Sigmoid colon (tissue), 6 donors: ENCODE measurements at regions not wholly inside any gene's neighbourhood (a gene's known extent, or its start where the extent isn't known, plus 50 kb on each side); places are given as distances from the start of the nearest gene placed in this dataset.

Experiments used
- DNase-seq: peaks from one replicate; pipeline ENCODE4 v3.0.0-alpha.2; 2019
- H3K27ac ChIP-seq, 4 donors: fragments of 200-600 bp; sonication (generic); one replicate each; pipeline ENCODE4 v1.5.1; 2016 to 2019; ENCODE audit warnings: mild to moderate bottlenecking in 1 of 4
- H3K27me3 ChIP-seq, 3 donors: fragments of 200-600 bp; sonication (generic); one replicate each; pipeline ENCODE4 v1.5.1; 2019; ENCODE audit warnings: mild to moderate bottlenecking in 1 of 3
- H3K36me3 ChIP-seq, 4 donors: fragments of 200-600 bp; sonication (generic); one replicate each; pipeline ENCODE4 v1.5.1; 2016 to 2019
- H3K4me1 ChIP-seq, 4 donors: fragments of 200-600 bp; sonication (generic); one replicate each; pipeline ENCODE4 v1.5.1; 2017 to 2019
- H3K4me3 ChIP-seq, 4 donors: fragments of 200-600 bp; sonication (generic); one replicate each; pipeline ENCODE4 v1.5.1; 2017 to 2019; ENCODE audit warnings: mild to moderate bottlenecking in 2 of 4, moderate library complexity in 1 of 4
- H3K9me3 ChIP-seq, 4 donors: fragments of 200-600 bp in 3 of 4; sonication (generic) in 3 of 4; one replicate each; pipeline versions ENCODE4 v1.5.1 to v1.6.1; 2013 to 2019
- CTCF ChIP-seq, 4 experiments: fragments of 450-650 bp in 3 of 4; fragments of 200-600 bp in 1 of 4; IDR thresholded peaks; one replicate each; pipeline ENCODE4 v1.5.1; 2016 to 2019; ENCODE audit warnings: antibody characterized with exemption in 4 of 4, mild to moderate bottlenecking in 3 of 4, moderate library complexity in 2 of 4
- EP300 ChIP-seq, 4 donors: sonication (generic); formaldehyde crosslinking; IDR thresholded peaks; one replicate each; pipeline ENCODE4 v1.6.1; 2017; ENCODE audit warnings: antibody characterized with exemption in 4 of 4
- POLR2A ChIP-seq, 2 donors: fragments of 450-650 bp; IDR thresholded peaks; one replicate each; pipeline ENCODE4 v1.6.1; 2016; ENCODE audit warnings: antibody characterized with exemption in 2 of 2, mild to moderate bottlenecking in 2 of 2, moderate library complexity in 2 of 2
- POLR2AphosphoS5 ChIP-seq, 4 donors: sonication (generic); formaldehyde crosslinking; IDR thresholded peaks; one replicate each; pipeline ENCODE4 v1.6.1; 2017; ENCODE audit warnings: antibody characterized with exemption in 4 of 4
- WGBS, 2 donors: extraction: QIAGEN DNeasy Blood & Tissue Kit; methylation state at CpG; one replicate each; pipeline ENCODE4 v1.1.7; 2013; 5-methylcytosine and 5-hydroxymethylcytosine counted together
- intact Hi-C: fragments of 100-400 bp; cut with DNase I; formaldehyde crosslinking; loops from one replicate; pipeline ENCODE4 v1.15.1; 2023
- donor health status: healthy with polysubstance abuse.
- donor health status: healthy.

GRCh38 chr5:56475689-56476486, 242.8 kb upstream of the ANKRD55 start:
- intact Hi-C loops = no loop called here
- Histone ChIP-seq H3K27me3 (no peaks in the 10 kb centered on the region), H3K4me3 (no peak overlapping the region), H3K4me1 (peaks cover 0 to 13% (median 4%) of the 10 kb centered on the region in 4 donors), H3K27ac (no peak overlapping the region), H3K36me3 (no peaks in the 10 kb centered on the region), H3K9me3 (no peaks in the 10 kb centered on the region)
- 70 to 75% methylated on average over 4 of the region's 4 CpGs for WGBS, 2 donors
- TF ChIP-seq POLR2A (IDR thresholded peaks at IDR 0.05) (no peak), EP300 (IDR thresholded peaks at IDR 0.05) (no peak), CTCF (IDR thresholded peaks at IDR 0.05) (no peak), POLR2AphosphoS5 (IDR thresholded peaks at IDR 0.05) (no peak)
- DNase-seq = no peak

GRCh38 chr5:56471707-56472106, 238.6 kb upstream of the ANKRD55 start:
- no peaks in the 10 kb centered on the region for H3K27me3 ChIP-seq
- intact Hi-C loops = no loop called here
- no peak for DNase-seq
- H3K36me3 ChIP-seq = no peaks in the 10 kb centered on the region
- WGBS, 2 donors = 90 to 91% methylated on average over 2 of the region's 2 CpGs
- no peak overlapping the region for H3K4me3 ChIP-seq
- TF ChIP-seq CTCF (IDR thresholded peaks at IDR 0.05) (no peak), POLR2AphosphoS5 (IDR thresholded peaks at IDR 0.05) (no peak), EP300 (IDR thresholded peaks at IDR 0.05) (no peak), POLR2A (IDR thresholded peaks at IDR 0.05) (no peak)
- no peak overlapping the region for H3K27ac ChIP-seq
- H3K4me1 ChIP-seq = no peaks in the 10 kb centered on the region
- H3K9me3 ChIP-seq = no peaks in the 10 kb centered on the region

- intact Hi-C loops = no loop called here
- DNase-seq = no peak
- H3K27me3 ChIP-seq = no peaks in the 10 kb centered on the region
- no peak overlapping the region for H3K4me3 ChIP-seq
- TF ChIP-seq POLR2AphosphoS5 (IDR thresholded peaks at IDR 0.05) (no peak), CTCF (IDR thresholded peaks at IDR 0.05) (no peak), EP300 (IDR thresholded peaks at IDR 0.05) (no peak), POLR2A (IDR thresholded peaks at IDR 0.05) (no peak)
- no peaks in the 10 kb centered on the region for H3K36me3 ChIP-seq
- no peak overlapping the region for H3K27ac ChIP-seq
- no peaks in the 10 kb centered on the region for H3K9me3 ChIP-seq
- WGBS, 2 donors = 89 to 95% methylated on average over 7 of the region's 7 CpGs
- H3K4me1 ChIP-seq = no peaks in the 10 kb centered on the region
These were observed 236.9 kb upstream of the ANKRD55 start for GRCh38 chr5:56470007-56470406.

- Histone ChIP-seq H3K27me3 (no peaks in the 10 kb centered on the region), H3K4me3 (no peak overlapping the region), H3K9me3 (no peaks in the 10 kb centered on the region), H3K27ac (no peak overlapping the region), H3K4me1 (no peaks in the 10 kb centered on the region), H3K36me3 (no peaks in the 10 kb centered on the region)
- DNase-seq = no peak
- TF ChIP-seq CTCF (IDR thresholded peaks at IDR 0.05) (no peak), EP300 (IDR thresholded peaks at IDR 0.05) (no peak), POLR2AphosphoS5 (IDR thresholded peaks at IDR 0.05) (no peak), POLR2A (IDR thresholded peaks at IDR 0.05) (no peak)
- intact Hi-C loops = no loop called here
- WGBS, 2 donors = 94 to 97% methylated on average over 3 of the region's 3 CpGs
These were observed 235.1 kb upstream of the ANKRD55 start for GRCh38 chr5:56468277-56468676.
